SK-N-SH treated with all-trans-retinoic acid at 6 μM for 48 hours (cell line): ENCODE measurements at regions not wholly inside any gene's neighbourhood (a gene's known extent, or its start where the extent isn't known, plus 50 kb on each side); places are given as distances from the start of the nearest gene placed in this dataset.

Source experiments
- ARNTL ChIP-seq: fragments of 450-650 bp; formaldehyde crosslinking; IDR thresholded peaks from 2 replicates; pipeline ENCODE4 v1.5.0; 2020; ENCODE audit warnings: low read depth, mild to moderate bottlenecking, moderate library complexity, borderline replicate concordance
- CSDC2 ChIP-seq: fragments of 250-450 bp; sonication (Bioruptor Pico); IDR thresholded peaks from 2 replicates; pipeline ENCODE4 v1.5.0; 2020; ENCODE audit warnings: mild to moderate bottlenecking, moderate library complexity
- OSR1 ChIP-seq: fragments of 250-450 bp; sonication (Bioruptor Pico); IDR thresholded peaks from 2 replicates; pipeline ENCODE4 v1.8.0; 2022; ENCODE audit warnings: moderate library complexity, mild to moderate bottlenecking, inconsistent platforms
- PPARA ChIP-seq: fragments of 250-450 bp; sonication (Bioruptor Pico); IDR thresholded peaks from 2 replicates; pipeline ENCODE4 v1.5.0; 2020; ENCODE audit warnings: mild to moderate bottlenecking, borderline replicate concordance
- RARB ChIP-seq: fragments of 250-450 bp; sonication (Bioruptor Pico); IDR thresholded peaks from 2 replicates; pipeline ENCODE4 v1.8.0; 2021; ENCODE audit warnings: mild to moderate bottlenecking, moderate library complexity
- SNAI2 ChIP-seq: fragments of 250-450 bp; sonication (Bioruptor Pico); IDR thresholded peaks from 2 replicates; pipeline ENCODE4 v1.5.0; 2020; ENCODE audit warnings: mild to moderate bottlenecking, moderate library complexity
- TCF4 ChIP-seq: fragments of 250-450 bp; sonication (Bioruptor Pico); IDR thresholded peaks from 2 replicates; pipeline ENCODE4 v1.8.0; 2021; ENCODE audit warnings: mild to moderate bottlenecking, moderate library complexity, borderline replicate concordance
- ZC3H10 ChIP-seq: fragments of 250-450 bp; sonication (Bioruptor Pico); IDR thresholded peaks from 2 replicates; pipeline ENCODE4 v1.5.1; 2021; ENCODE audit warnings: mild to moderate bottlenecking, moderate library complexity
- ZFP30 ChIP-seq: fragments of 450-650 bp; formaldehyde crosslinking; IDR thresholded peaks from 2 replicates; pipeline ENCODE4 v1.5.0; 2022; ENCODE audit warnings: mild to moderate bottlenecking, moderate library complexity
- ZNF70 ChIP-seq: fragments of 450-650 bp; formaldehyde crosslinking; IDR thresholded peaks from 2 replicates; pipeline ENCODE4 v1.5.0; 2020; ENCODE audit warnings: mild to moderate bottlenecking, moderate library complexity
- TF ChIP-seq, protein P1 (sequence below): fragments of 250-450 bp; sonication (Bioruptor Pico); IDR thresholded peaks from 2 replicates; pipeline ENCODE4 v1.8.0; 2020; ENCODE audit warnings: mild to moderate bottlenecking, moderate library complexity, borderline replicate concordance

DNA sequence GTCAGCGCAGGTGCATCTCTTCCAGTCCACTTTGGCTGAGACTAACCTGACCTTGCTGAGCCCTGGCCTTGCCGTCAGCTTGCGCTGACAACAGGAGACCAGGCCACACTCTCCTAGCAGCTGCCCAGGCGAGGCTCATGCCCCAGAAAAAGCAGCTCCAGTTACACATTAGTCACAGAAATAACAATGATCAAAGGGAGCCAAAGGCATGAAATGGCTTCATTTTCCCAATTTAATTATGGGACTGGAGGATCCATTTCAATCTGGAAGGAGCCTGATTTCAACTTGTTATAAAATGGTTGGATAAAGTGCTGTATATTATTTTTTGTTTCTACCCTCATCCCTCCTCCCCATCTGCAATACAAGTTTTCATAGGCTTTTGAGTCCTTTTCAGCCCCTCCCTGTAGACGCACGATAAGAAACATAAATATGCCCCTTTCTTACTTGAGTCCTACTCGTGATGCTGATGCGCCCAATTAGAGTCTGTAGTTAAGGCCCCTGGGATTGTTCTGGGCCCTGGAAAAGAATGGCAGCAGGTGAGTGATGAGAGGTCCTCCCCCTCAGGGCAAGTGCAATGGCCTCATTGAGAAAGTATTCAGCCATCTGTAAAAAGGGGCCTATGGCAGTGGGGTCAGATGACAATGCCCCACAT lies 376.0 kb downstream of the C12orf75 start:
- TF ChIP-seq ARNTL (CRISPR knock-in tag) (no peak), ZFP30 (CRISPR knock-in tag) (no peak), TCF4 (CRISPR knock-in tag) (no peak), CSDC2 (no peak), RARB (no peak), SNAI2 (no peak), ZNF70 (CRISPR knock-in tag) (no peak), PPARA (CRISPR knock-in tag) (no peak), ZC3H10 (CRISPR knock-in tag) (no peak), OSR1 (no peak)
- TF ChIP-seq, protein P1, sequence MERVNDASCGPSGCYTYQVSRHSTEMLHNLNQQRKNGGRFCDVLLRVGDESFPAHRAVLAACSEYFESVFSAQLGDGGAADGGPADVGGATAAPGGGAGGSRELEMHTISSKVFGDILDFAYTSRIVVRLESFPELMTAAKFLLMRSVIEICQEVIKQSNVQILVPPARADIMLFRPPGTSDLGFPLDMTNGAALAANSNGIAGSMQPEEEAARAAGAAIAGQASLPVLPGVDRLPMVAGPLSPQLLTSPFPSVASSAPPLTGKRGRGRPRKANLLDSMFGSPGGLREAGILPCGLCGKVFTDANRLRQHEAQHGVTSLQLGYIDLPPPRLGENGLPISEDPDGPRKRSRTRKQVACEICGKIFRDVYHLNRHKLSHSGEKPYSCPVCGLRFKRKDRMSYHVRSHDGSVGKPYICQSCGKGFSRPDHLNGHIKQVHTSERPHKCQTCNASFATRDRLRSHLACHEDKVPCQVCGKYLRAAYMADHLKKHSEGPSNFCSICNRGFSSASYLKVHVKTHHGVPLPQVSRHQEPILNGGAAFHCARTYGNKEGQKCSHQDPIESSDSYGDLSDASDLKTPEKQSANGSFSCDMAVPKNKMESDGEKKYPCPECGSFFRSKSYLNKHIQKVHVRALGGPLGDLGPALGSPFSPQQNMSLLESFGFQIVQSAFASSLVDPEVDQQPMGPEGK, result no peak
